ENCODE measurements at regions not wholly inside any gene's neighbourhood (a gene's known extent, or its start where the extent isn't known, plus 50 kb on each side); places are given as distances from the start of the nearest gene placed in this dataset.

GRCh38 chr21:35437941-35438340 is 388.8 kb upstream of the RUNX1 start:
- Histone ChIP-seq H2AFZ (ENCODE audit: low read depth) (no peak overlapping the region), H3K27me3 (ENCODE audit: insufficient read depth) (no peaks in the 10 kb centered on the region), H4K20me1 (ENCODE audit: insufficient read depth) (no peaks in the 10 kb centered on the region), H3K4me2 (no peak overlapping the region), H3K9ac (no peak overlapping the region), H3K9me2 (no peaks in the 10 kb centered on the region), H3F3A (replicated peaks; ENCODE audit: insufficient read depth) (no peaks in the 10 kb centered on the region), H3K4me1 (ENCODE audit: control insufficient read depth in 1 of 2, insufficient read depth in 2 of 2, low read depth in 1 of 2, low read length in 1 of 2) (no peaks in the 10 kb centered on the region; a peak in 1 of 4 replicates), H3K79me2 (ENCODE audit: insufficient read depth) (no peaks in the 10 kb centered on the region), H3K27ac (ENCODE audit: low read depth in 2 of 2, low read length in 1 of 2) (no peak overlapping the region), H3K9me3 (peaks cover 2% of the 10 kb centered on the region; the same call in 1 of the 2 replicates), H3K36me3 (replicated peaks in 1 of 2; ENCODE audit: control insufficient read depth in 1 of 2, insufficient read depth in 2 of 2, low read length in 1 of 2) (no peaks in the 10 kb centered on the region), H3K4me3 (ENCODE audit: low read depth in 2 of 2, low read length in 1 of 2) (no peak overlapping the region)
- POLR2A ChIA-PET, result no interaction called here
- TF ChIP-seq FOXJ3 (CRISPR knock-in tag; IDR thresholded peaks at IDR 0.05), result no peak
- TF ChIP-seq RFX5 (IDR thresholded peaks at IDR 0.05; ENCODE audit: low read length), result no peak
- no peak for TF ChIP-seq SIN3A (IDR thresholded peaks at IDR 0.05; ENCODE audit: borderline replicate concordance, low read depth, low read length)
- TF ChIP-seq IRF3 (IDR thresholded peaks at IDR 0.05; ENCODE audit: low read depth, low read length), result no peak
- no peak for TF ChIP-seq RAD21 (IDR thresholded peaks at IDR 0.05; ENCODE audit: low read length)
- no peak for TF ChIP-seq NFIC (IDR thresholded peaks at IDR 0.05; ENCODE audit: borderline replicate concordance)
- TF ChIP-seq POLR2AphosphoS5 (IDR thresholded peaks at IDR 0.05; ENCODE audit: low read depth, low read length), result no peak
- TF ChIP-seq TAF1 (IDR thresholded peaks at IDR 0.05; ENCODE audit: borderline replicate concordance, low read depth, low read length), result no peak
- no peak for TF ChIP-seq SMC3 (IDR thresholded peaks at IDR 0.05; ENCODE audit: low read depth, low read length)
- no peak for TF ChIP-seq RXRA (IDR thresholded peaks at IDR 0.05; ENCODE audit: borderline replicate concordance, low read depth)
- no peak for TF ChIP-seq GATA2 (CRISPR knock-in tag; IDR thresholded peaks at IDR 0.05)
- no peak for TF ChIP-seq TCF12 (IDR thresholded peaks at IDR 0.05)
- no peak for TF ChIP-seq CTCF (IDR thresholded peaks at IDR 0.05)
- TF ChIP-seq ZBTB33 (IDR thresholded peaks at IDR 0.05; ENCODE audit: borderline replicate concordance, low read depth), result no peak
- TF ChIP-seq ELF1 (IDR thresholded peaks at IDR 0.05), result no peak
- no peak for TF ChIP-seq EZH2phosphoT487 (IDR thresholded peaks at IDR 0.05; ENCODE audit: borderline replicate concordance, low read depth)
- DNase-seq, result no peak
- CTCF ChIA-PET, result interaction anchor here (1.0 kb wide), 1 partner anchor 402 kb away, joined by 3 read pairs; no protein-coding TSS in a partner anchor

Measured in SK-N-SH (cell line).